ENCODE measurements at regions not wholly inside any gene's neighbourhood (a gene's known extent, or its start where the extent isn't known, plus 50 kb on each side); places are given as distances from the start of the nearest gene placed in this dataset.
"Not testable (repeated sequence)": the region's sequence is repeated elsewhere in the genome, so short reads cannot be mapped to it uniquely, and the experiment has no call there.

GRCh38 chr5:52010454-52010853 is 627.2 kb downstream of the ISL1 start:
- TF ChIP-seq CTCF (IDR thresholded peaks at IDR 0.05; ENCODE audit: low read depth, low read length), result no peak
- TF ChIP-seq POLR2A (IDR thresholded peaks at IDR 0.05; ENCODE audit: extremely low read depth, insufficient read length), result no peak
- TF ChIP-seq MAX (IDR thresholded peaks at IDR 0.05; ENCODE audit: low read depth, low read length), result no peak
- TF ChIP-seq MYC (IDR thresholded peaks at IDR 0.05; ENCODE audit: low read depth, low read length), result no peak
- DNase-seq (ENCODE audit: low read depth), result no peak
- no peak overlapping the region for H3K4me3 ChIP-seq (ENCODE audit: low read depth, low read length)

DNA sequence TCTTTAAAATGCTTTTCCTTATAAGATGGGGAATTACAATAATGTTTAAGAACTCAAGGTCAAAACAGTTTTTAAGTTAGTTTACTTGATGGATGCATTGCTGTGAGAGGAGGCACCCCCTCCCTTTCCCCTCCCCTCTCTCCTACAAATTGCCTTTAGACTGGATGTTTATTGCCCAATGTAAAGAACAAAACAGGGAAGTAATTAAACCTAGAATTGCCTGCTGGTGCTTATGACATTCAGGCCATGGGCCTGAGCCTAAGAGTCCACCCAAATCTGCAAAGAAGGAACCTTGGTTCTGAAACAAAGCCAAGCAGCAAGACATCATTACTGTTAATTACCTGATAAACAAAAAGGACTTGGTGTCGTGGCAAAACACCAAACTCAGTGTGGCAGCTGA is 630.3 kb downstream of the ISL1 start:
- no peak overlapping the region for H3K4me3 ChIP-seq (ENCODE audit: low read depth, low read length)
- peak; percentile 4 for DNase-seq (ENCODE audit: low read depth)
- TF ChIP-seq MYC (IDR thresholded peaks at IDR 0.05; ENCODE audit: low read depth, low read length), result no peak
- no peak for TF ChIP-seq POLR2A (IDR thresholded peaks at IDR 0.05; ENCODE audit: extremely low read depth, insufficient read length)
- TF ChIP-seq MAX (IDR thresholded peaks at IDR 0.05; ENCODE audit: low read depth, low read length), result no peak
- TF ChIP-seq CTCF (IDR thresholded peaks at IDR 0.05; ENCODE audit: low read depth, low read length), result no peak

DNA sequence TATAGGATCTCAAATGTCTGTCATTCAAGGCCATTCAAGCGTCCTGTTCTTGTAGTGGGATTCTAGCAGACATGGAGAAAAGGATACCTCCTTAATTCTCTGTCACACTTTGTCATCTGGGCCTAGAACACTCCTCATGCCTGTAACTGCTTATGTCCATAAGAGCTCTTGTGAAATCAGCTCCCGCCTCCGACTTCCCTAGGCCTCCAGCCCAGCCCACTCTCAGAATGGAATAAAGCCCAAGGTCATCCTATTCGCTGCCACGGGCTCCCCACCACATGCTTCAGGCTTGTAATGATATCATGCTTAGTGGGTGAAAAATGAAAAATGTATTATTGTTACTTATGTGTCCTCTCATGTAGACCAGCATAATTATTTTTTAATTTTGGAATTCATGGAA is 632.5 kb downstream of the ISL1 start:
- TF ChIP-seq MAX (IDR thresholded peaks at IDR 0.05; ENCODE audit: low read depth, low read length) (no peak), POLR2A (IDR thresholded peaks at IDR 0.05; ENCODE audit: extremely low read depth, insufficient read length) (no peak), CTCF (IDR thresholded peaks at IDR 0.05; ENCODE audit: low read depth, low read length) (no peak), MYC (IDR thresholded peaks at IDR 0.05; ENCODE audit: low read depth, low read length) (no peak)
- H3K4me3 ChIP-seq (ENCODE audit: low read depth, low read length), result no peak overlapping the region
- peak; percentile 1 for DNase-seq (ENCODE audit: low read depth)

DNA sequence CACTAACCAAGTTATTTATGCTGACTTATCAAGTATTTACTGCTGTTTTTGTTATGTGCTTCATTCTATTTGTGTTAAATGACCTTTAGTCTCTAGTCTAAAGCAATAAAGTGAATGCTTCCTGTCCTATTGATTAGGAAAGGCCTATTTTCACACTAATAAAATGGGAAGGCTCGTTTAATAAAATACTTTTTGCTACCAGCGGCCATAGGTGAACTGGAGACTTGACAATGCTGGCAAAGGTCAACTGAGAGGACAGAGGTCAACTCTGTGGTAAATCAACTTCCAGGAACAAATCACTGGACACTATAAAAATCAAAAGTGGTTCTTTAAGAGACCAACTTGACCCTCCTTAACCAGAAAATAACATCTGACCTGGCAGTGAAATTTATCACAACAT is 634.3 kb downstream of the ISL1 start:
- no peak for DNase-seq (ENCODE audit: low read depth)
- no peak for TF ChIP-seq CTCF (IDR thresholded peaks at IDR 0.05; ENCODE audit: low read depth, low read length)
- TF ChIP-seq MYC (IDR thresholded peaks at IDR 0.05; ENCODE audit: low read depth, low read length), result no peak
- TF ChIP-seq POLR2A (IDR thresholded peaks at IDR 0.05; ENCODE audit: extremely low read depth, insufficient read length), result no peak
- TF ChIP-seq MAX (IDR thresholded peaks at IDR 0.05; ENCODE audit: low read depth, low read length), result no peak
- no peak overlapping the region for H3K4me3 ChIP-seq (ENCODE audit: low read depth, low read length)

DNA sequence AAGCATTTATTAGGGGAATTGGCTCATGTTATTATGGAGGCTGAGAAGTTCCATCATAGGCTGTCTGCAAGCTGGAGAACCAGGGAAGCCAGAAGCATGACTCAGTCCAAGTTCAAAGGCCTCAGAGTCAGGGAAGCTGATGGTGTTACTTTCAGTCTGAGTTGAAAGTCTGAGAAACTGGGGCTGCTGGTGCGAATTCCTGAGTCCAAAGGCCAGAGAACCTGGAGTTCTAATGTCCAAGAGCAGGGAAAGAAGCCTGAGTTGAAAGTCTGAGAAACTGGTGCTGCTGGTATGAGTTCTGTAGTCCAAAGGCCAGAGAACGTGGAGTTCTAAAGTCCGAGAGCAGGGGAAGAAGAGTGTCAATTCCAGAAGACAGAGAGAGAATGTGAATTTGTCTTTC is 641.1 kb downstream of the ISL1 start:
- no peak for DNase-seq (ENCODE audit: low read depth)
- TF ChIP-seq MAX (IDR thresholded peaks at IDR 0.05; ENCODE audit: low read depth, low read length) (no peak), CTCF (IDR thresholded peaks at IDR 0.05; ENCODE audit: low read depth, low read length) (no peak), POLR2A (IDR thresholded peaks at IDR 0.05; ENCODE audit: extremely low read depth, insufficient read length) (no peak), MYC (IDR thresholded peaks at IDR 0.05; ENCODE audit: low read depth, low read length) (no peak)
- no peak overlapping the region for H3K4me3 ChIP-seq (ENCODE audit: low read depth, low read length)

- DNase-seq (ENCODE audit: low read depth); H3K4me3 ChIP-seq (ENCODE audit: low read depth, low read length): not testable (repeated sequence)
Observed at GRCh38 chr5:52029836-52030235, 646.6 kb downstream of the ISL1 start.

Measured in NB4 (cell line).